Astrocyte of the hippocampus (primary cell): ENCODE measurements at regions not wholly inside any gene's neighbourhood (a gene's known extent, or its start where the extent isn't known, plus 50 kb on each side); places are given as distances from the start of the nearest gene placed in this dataset.
"Not testable (repeated sequence)": the region's sequence is repeated elsewhere in the genome, so short reads cannot be mapped to it uniquely, and the experiment has no call there.

Source experiments
- DNase-seq: peaks from one replicate; pipeline ENCODE4 v3.0.0; 2011; ENCODE audit warnings: low read depth, low spot score

- no peak for DNase-seq
Measured at GRCh38 chr11:69219991-69220390, 64.3 kb downstream of the SMIM38 start.

GRCh38 chr11:69220561-69221051, 64.9 kb downstream of the SMIM38 start:
- peak; percentile 41 for DNase-seq

- DNase-seq = no peak
Measured at GRCh38 chr11:69221086-69221485, 65.4 kb downstream of the SMIM38 start.

- not testable (repeated sequence) for DNase-seq
Measured at GRCh38 chr11:69221636-69222035, 65.9 kb downstream of the SMIM38 start.

GRCh38 chr11:69227271-69227670, 66.7 kb upstream of the MYEOV start:
- no peak for DNase-seq

GRCh38 chr11:69229511-69229910, 64.4 kb upstream of the MYEOV start:
- DNase-seq = no peak

- DNase-seq = no peak
Measured at GRCh38 chr11:69230856-69231425, 63.0 kb upstream of the MYEOV start.

- DNase-seq = no peak
Measured at GRCh38 chr11:69231466-69232018, 62.4 kb upstream of the MYEOV start.

- DNase-seq = no peak
Measured at GRCh38 chr11:69232821-69233743, 60.9 kb upstream of the MYEOV start.

GRCh38 chr11:69233744-69234570, 60.0 kb upstream of the MYEOV start:
- DNase-seq = no peak

- no peak for DNase-seq
Measured at GRCh38 chr11:69234740-69235710, 58.9 kb upstream of the MYEOV start.

GRCh38 chr11:69238573-69239351, 55.2 kb upstream of the MYEOV start:
- DNase-seq = no peak

- DNase-seq = no peak
Measured at GRCh38 chr11:69239641-69240040, 54.3 kb upstream of the MYEOV start.

- no peak for DNase-seq
Measured at GRCh38 chr11:69240332-69241074, 53.5 kb upstream of the MYEOV start.

GRCh38 chr11:69241075-69241740, 52.7 kb upstream of the MYEOV start:
- no peak for DNase-seq

- DNase-seq = no peak
Measured at GRCh38 chr11:69241844-69242243, 52.1 kb upstream of the MYEOV start.

- DNase-seq = no peak
Measured at GRCh38 chr11:69242266-69242920, 51.6 kb upstream of the MYEOV start.
